Endodermal cell (in vitro differentiated cells): ENCODE measurements at regions not wholly inside any gene's neighbourhood (a gene's known extent, or its start where the extent isn't known, plus 50 kb on each side); places are given as distances from the start of the nearest gene placed in this dataset.

Experiments
- DNase-seq: peaks from one replicate; pipeline ENCODE4 v3.0.0-alpha.2; 2017
- H3K27ac ChIP-seq: 2 replicates; pipeline ENCODE4 v1.5.1; 2013; ENCODE audit warnings: mild to moderate bottlenecking, low read depth, low read length, moderate library complexity
- H3K27me3 ChIP-seq: 2 replicates; pipeline ENCODE4 v1.6.1; 2013; ENCODE audit warnings: mild to moderate bottlenecking, low read length, moderate library complexity; ENCODE audit not compliant: insufficient read depth, control insufficient read depth, poor library complexity, severe bottlenecking
- H3K36me3 ChIP-seq: 2 replicates; pipeline ENCODE4 v1.7.0; 2013; ENCODE audit warnings: mild to moderate bottlenecking, low read length, moderate library complexity; ENCODE audit not compliant: control insufficient read depth, insufficient read depth
- H3K4me1 ChIP-seq: one replicate; pipeline ENCODE4 v1.7.0; 2013; ENCODE audit warnings: low read length; ENCODE audit not compliant: control insufficient read depth, insufficient read depth
- H3K4me3 ChIP-seq: 2 replicates; pipeline ENCODE4 v1.5.1; 2013; ENCODE audit warnings: mild to moderate bottlenecking, low read length, moderate library complexity
- H3K9ac ChIP-seq: 2 replicates; pipeline ENCODE4 v1.6.1; 2013; ENCODE audit warnings: mild to moderate bottlenecking, low read length, moderate library complexity; ENCODE audit not compliant: poor library complexity, severe bottlenecking; ENCODE audit errors: extremely low read depth
- H3K9me3 ChIP-seq: 2 replicates; pipeline ENCODE4 v1.6.1; 2013; ENCODE audit warnings: mild to moderate bottlenecking, low read length, moderate library complexity; ENCODE audit not compliant: control insufficient read depth
- H3K27ac Mint-ChIP-seq: 2 replicates; pipeline ENCODE4 v1.8.0; 2020; ENCODE audit warnings: mixed read lengths
- H3K27me3 Mint-ChIP-seq: 2 replicates; pipeline ENCODE4 v1.8.0; 2021; ENCODE audit warnings: mild to moderate bottlenecking, mixed read lengths; ENCODE audit not compliant: insufficient read depth
- H3K36me3 Mint-ChIP-seq: 2 replicates; pipeline ENCODE4 v1.8.0; 2020; ENCODE audit warnings: low read depth, mixed read lengths
- H3K4me1 Mint-ChIP-seq: 2 replicates; pipeline ENCODE4 v1.8.0; 2020; ENCODE audit warnings: mixed read lengths
- H3K4me3 Mint-ChIP-seq: 2 replicates; pipeline ENCODE4 v1.8.0; 2020; ENCODE audit warnings: mild to moderate bottlenecking, moderate library complexity, mixed read lengths
- H3K9me3 Mint-ChIP-seq: 2 replicates; pipeline ENCODE4 v1.8.0; 2020; ENCODE audit warnings: mild to moderate bottlenecking, mixed read lengths
- CTCF ChIP-seq: fragments of 200-600 bp; sonication (generic); conservative IDR thresholded peaks from 2 replicates; pipeline ENCODE4 v1.5.0; 2021; ENCODE audit warnings: antibody characterized with exemption, mild to moderate bottlenecking
- WGBS, 2 experiments: methylation state at CpG; one replicate each; pipeline versions ENCODE4 v1.1.5 to v1.1.7; 2013; ENCODE audit warnings: missing lambda C conversion rate in 2 of 2, mixed read lengths in 1 of 2; ENCODE audit not compliant: insufficient coverage in 1 of 2, insufficient read length in 1 of 2; 5-methylcytosine and 5-hydroxymethylcytosine counted together

- Mint-ChIP-seq H3K4me3 (no peak overlapping the region), H3K4me1 (peaks cover 6% of the 10 kb centered on the region), H3K36me3 (no peaks in the 10 kb centered on the region), H3K27me3 (no peaks in the 10 kb centered on the region), H3K27ac (no peak overlapping the region), H3K9me3 (peaks cover 8% of the 10 kb centered on the region)
- H3K36me3 ChIP-seq, result no peaks in the 10 kb centered on the region
- H3K4me1 ChIP-seq, result no peaks in the 10 kb centered on the region
- H3K4me3 ChIP-seq, result no peak overlapping the region
- H3K9ac ChIP-seq, result no peak overlapping the region
- TF ChIP-seq CTCF, result no peak
- no peak overlapping the region for H3K27ac ChIP-seq
- WGBS, 2 experiments, result 69 to 90% methylated on average over 2 to 4 of the region's 4 CpGs
- DNase-seq, result no peak
- no peaks in the 10 kb centered on the region for H3K9me3 ChIP-seq
- no peaks in the 10 kb centered on the region for H3K27me3 ChIP-seq
Measured at GRCh38 chr16:61150351-61150750, 885.9 kb downstream of the CDH8 start.

- Mint-ChIP-seq H3K4me1 (peaks cover 6% of the 10 kb centered on the region), H3K27me3 (no peaks in the 10 kb centered on the region), H3K36me3 (no peaks in the 10 kb centered on the region), H3K4me3 (no peak overlapping the region), H3K27ac (no peak overlapping the region), H3K9me3 (peaks cover 5% of the 10 kb centered on the region)
- no peaks in the 10 kb centered on the region for H3K27me3 ChIP-seq
- H3K9me3 ChIP-seq, result no peaks in the 10 kb centered on the region
- TF ChIP-seq CTCF, result no peak
- WGBS, 2 experiments, result 81 to 93% methylated on average over 4 to 5 of the region's 5 CpGs
- H3K4me1 ChIP-seq, result no peaks in the 10 kb centered on the region
- DNase-seq, result peak; percentile 54
- H3K36me3 ChIP-seq, result no peaks in the 10 kb centered on the region
- H3K27ac ChIP-seq, result no peak overlapping the region
- no peak overlapping the region for H3K4me3 ChIP-seq
- H3K9ac ChIP-seq, result no peak overlapping the region
Measured at GRCh38 chr16:61149709-61150108, 886.5 kb downstream of the CDH8 start.

- TF ChIP-seq CTCF, result peak; percentile 60
- Mint-ChIP-seq H3K36me3 (no peaks in the 10 kb centered on the region), H3K4me3 (no peak overlapping the region), H3K9me3 (peaks cover 4% of the 10 kb centered on the region), H3K27me3 (no peaks in the 10 kb centered on the region), H3K4me1 (peaks cover 6% of the 10 kb centered on the region), H3K27ac (no peak overlapping the region)
- Histone ChIP-seq H3K27ac (no peak overlapping the region), H3K4me3 (no peak overlapping the region), H3K9me3 (no peaks in the 10 kb centered on the region), H3K4me1 (no peaks in the 10 kb centered on the region), H3K9ac (no peak overlapping the region), H3K27me3 (no peaks in the 10 kb centered on the region), H3K36me3 (no peaks in the 10 kb centered on the region)
- peak; percentile 51 for DNase-seq
- WGBS, 2 experiments, result 72 to 88% methylated on average over 2 to 3 of the region's 3 CpGs
Measured at GRCh38 chr16:61148930-61149329, 887.3 kb downstream of the CDH8 start.
